Activated gamma-delta T cell treated with anti-CD3 and anti-CD28 coated beads, Interleukin-2, amount 50 U/mL, for 16 hours (primary cell): ENCODE measurements at regions not wholly inside any gene's neighbourhood (a gene's known extent, or its start where the extent isn't known, plus 50 kb on each side); places are given as distances from the start of the nearest gene placed in this dataset.
"Not testable (repeated sequence)": the region's sequence is repeated elsewhere in the genome, so short reads cannot be mapped to it uniquely, and the experiment has no call there.

ENCODE experiments used
- DNase-seq: peaks from one replicate; pipeline ENCODE4 v3.0.0-alpha.2; 2020; ENCODE audit warnings: low read depth

- DNase-seq, result no peak
Measured at GRCh38 chr5:173667702-173668101, 51.3 kb upstream of the BOD1 start.

- DNase-seq, result no peak
Measured at GRCh38 chr5:173668245-173668800, 51.9 kb upstream of the BOD1 start.

- DNase-seq, result no peak
Measured at GRCh38 chr5:173668910-173669309, 52.5 kb upstream of the BOD1 start.

- DNase-seq, result no peak
Measured at GRCh38 chr5:173669483-173669882, 53.0 kb upstream of the BOD1 start.

GRCh38 chr5:173670130-173670651 is 53.7 kb upstream of the BOD1 start:
- no peak for DNase-seq

GRCh38 chr5:173670791-173671120 is 54.3 kb upstream of the BOD1 start:
- DNase-seq, result no peak

- no peak for DNase-seq
Measured at GRCh38 chr5:173671121-173671949, 54.9 kb upstream of the BOD1 start.

- no peak for DNase-seq
Measured at GRCh38 chr5:173672166-173672565, 55.7 kb upstream of the BOD1 start.

- no peak for DNase-seq
Measured at GRCh38 chr5:173672891-173673290, 56.4 kb upstream of the BOD1 start.

- DNase-seq, result no peak
Measured at GRCh38 chr5:173673295-173674101, 57.0 kb upstream of the BOD1 start.

- no peak for DNase-seq
Measured at GRCh38 chr5:173675287-173675996, 59.0 kb upstream of the BOD1 start.

- no peak for DNase-seq
Measured at GRCh38 chr5:173676375-173676774, 59.9 kb upstream of the BOD1 start.

- no peak for DNase-seq
Measured at GRCh38 chr5:173677125-173677672, 60.7 kb upstream of the BOD1 start.

GRCh38 chr5:173679909-173680630 is 63.6 kb upstream of the BOD1 start:
- DNase-seq, result no peak

- no peak for DNase-seq
Measured at GRCh38 chr5:173680660-173681242, 64.3 kb upstream of the BOD1 start.

GRCh38 chr5:173682313-173682712 is 65.9 kb upstream of the BOD1 start:
- DNase-seq, result no peak

- not testable (repeated sequence) for DNase-seq
Measured at GRCh38 chr5:173684535-173684934, 68.1 kb upstream of the BOD1 start.

GRCh38 chr5:173686950-173687349 is 70.5 kb upstream of the BOD1 start:
- DNase-seq, result no peak

- no peak for DNase-seq
Measured at GRCh38 chr5:173688703-173689102, 72.3 kb upstream of the BOD1 start.

GRCh38 chr5:173689171-173689736 is 72.8 kb upstream of the BOD1 start:
- no peak for DNase-seq
